Right lobe of liver (tissue), 4 donors: ENCODE measurements at regions not wholly inside any gene's neighbourhood (a gene's known extent, or its start where the extent isn't known, plus 50 kb on each side); places are given as distances from the start of the nearest gene placed in this dataset.

Experiments
- POLR2A ChIP-seq: fragments of 450-650 bp; IDR thresholded peaks from one replicate; pipeline ENCODE4 v1.6.1; 2017; ENCODE audit warnings: antibody characterized with exemption, mild to moderate bottlenecking
- TF ChIP-seq, protein P1 (sequence below), 4 donors: fragments of 200-600 bp in 3 of 4; fragments of 450-650 bp in 1 of 4; IDR thresholded peaks; one replicate each; pipeline versions ENCODE4 v1.5.1 to v1.8.0; 2016 to 2022; ENCODE audit warnings: antibody characterized with exemption in 4 of 4, mild to moderate bottlenecking in 2 of 4
- donor health status: DM: no; HTN: no; CAD: no.
- donor health status: DM: no; HTN: no; CAD: no.
- donor health status: DM: no; HTN: yes; CAD: no.

DNA sequence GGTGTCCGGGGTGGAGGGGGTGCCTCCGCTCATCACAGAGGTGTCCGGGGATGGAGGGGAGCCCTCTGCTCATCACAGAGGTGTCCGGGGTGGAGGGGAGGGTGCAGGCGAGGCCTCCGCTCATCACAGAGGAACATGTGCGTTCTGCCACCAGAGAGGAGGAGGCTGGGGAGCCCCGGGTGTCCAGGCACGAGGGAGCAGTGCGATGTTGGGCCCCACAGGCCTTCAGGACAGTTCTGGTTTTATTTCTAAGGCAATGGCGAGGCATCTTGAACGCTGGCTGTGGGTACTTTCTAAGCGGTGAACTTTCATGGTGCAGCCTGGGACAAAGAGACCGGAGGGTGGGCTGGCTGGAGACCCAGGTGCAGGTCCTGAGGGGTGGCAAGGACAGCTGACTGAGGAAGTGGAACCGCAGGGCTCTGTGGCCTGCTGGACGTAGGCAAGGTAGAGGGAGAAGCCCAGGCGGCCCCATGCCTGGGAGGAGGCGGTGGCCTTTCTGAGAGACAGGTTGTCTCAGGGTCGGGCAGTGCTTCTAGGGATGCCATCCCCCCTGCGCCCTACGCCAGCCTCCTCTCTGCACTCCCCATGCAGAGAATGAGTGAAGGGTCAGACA lies 196.6 kb upstream of the SALL3 start:
- TF ChIP-seq, protein P1, sequence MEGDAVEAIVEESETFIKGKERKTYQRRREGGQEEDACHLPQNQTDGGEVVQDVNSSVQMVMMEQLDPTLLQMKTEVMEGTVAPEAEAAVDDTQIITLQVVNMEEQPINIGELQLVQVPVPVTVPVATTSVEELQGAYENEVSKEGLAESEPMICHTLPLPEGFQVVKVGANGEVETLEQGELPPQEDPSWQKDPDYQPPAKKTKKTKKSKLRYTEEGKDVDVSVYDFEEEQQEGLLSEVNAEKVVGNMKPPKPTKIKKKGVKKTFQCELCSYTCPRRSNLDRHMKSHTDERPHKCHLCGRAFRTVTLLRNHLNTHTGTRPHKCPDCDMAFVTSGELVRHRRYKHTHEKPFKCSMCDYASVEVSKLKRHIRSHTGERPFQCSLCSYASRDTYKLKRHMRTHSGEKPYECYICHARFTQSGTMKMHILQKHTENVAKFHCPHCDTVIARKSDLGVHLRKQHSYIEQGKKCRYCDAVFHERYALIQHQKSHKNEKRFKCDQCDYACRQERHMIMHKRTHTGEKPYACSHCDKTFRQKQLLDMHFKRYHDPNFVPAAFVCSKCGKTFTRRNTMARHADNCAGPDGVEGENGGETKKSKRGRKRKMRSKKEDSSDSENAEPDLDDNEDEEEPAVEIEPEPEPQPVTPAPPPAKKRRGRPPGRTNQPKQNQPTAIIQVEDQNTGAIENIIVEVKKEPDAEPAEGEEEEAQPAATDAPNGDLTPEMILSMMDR (IDR thresholded peaks at IDR 0.05), result no peak
- no peak for TF ChIP-seq POLR2A
